ENCODE measurements at regions not wholly inside any gene's neighbourhood (a gene's known extent, or its start where the extent isn't known, plus 50 kb on each side); places are given as distances from the start of the nearest gene placed in this dataset.

GRCh38 chr10:21092683-21093524 lies 195.8 kb upstream of the NEBL start:
- H3K36me3 Mint-ChIP-seq (ENCODE audit: low read depth): no peaks in the 10 kb centered on the region

DNA sequence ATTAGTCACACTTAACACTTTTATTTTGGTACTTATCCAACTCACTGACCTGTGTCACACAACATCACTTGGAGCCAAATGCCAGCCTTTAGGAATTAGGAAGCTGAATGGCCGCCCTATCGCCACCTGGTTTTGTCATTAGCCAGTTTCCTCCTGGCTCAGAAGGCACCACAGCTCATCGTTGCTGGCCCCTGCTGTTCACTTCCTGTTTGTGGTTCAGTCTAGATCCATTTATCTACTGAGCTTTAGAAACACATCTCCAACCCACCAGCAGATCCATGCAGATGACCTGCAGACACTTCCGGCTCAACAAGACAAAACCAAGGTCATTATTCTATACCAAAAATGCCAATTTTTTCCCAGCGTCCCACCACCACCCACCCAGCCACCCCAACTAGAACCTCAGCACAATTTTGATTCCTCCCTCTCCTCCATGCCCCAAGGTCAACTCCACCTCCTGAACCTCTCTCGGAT lies 193.5 kb upstream of the NEBL start:
- Mint-ChIP-seq H3K4me3 (no peak overlapping the region), H3K4me1 (ENCODE audit: low read depth) (peaks cover 2% of the 10 kb centered on the region), H3K27ac (no peak overlapping the region), H3K9me3 (no peaks in the 10 kb centered on the region), H3K36me3 (ENCODE audit: low read depth) (no peaks in the 10 kb centered on the region), H3K27me3 (no peaks in the 10 kb centered on the region)
- intact Hi-C loops (cut with micrococcal nuclease): no loop called here
- ATAC-seq (no peak), DNase-seq (no peak)
- TF ChIP-seq, protein P1, sequence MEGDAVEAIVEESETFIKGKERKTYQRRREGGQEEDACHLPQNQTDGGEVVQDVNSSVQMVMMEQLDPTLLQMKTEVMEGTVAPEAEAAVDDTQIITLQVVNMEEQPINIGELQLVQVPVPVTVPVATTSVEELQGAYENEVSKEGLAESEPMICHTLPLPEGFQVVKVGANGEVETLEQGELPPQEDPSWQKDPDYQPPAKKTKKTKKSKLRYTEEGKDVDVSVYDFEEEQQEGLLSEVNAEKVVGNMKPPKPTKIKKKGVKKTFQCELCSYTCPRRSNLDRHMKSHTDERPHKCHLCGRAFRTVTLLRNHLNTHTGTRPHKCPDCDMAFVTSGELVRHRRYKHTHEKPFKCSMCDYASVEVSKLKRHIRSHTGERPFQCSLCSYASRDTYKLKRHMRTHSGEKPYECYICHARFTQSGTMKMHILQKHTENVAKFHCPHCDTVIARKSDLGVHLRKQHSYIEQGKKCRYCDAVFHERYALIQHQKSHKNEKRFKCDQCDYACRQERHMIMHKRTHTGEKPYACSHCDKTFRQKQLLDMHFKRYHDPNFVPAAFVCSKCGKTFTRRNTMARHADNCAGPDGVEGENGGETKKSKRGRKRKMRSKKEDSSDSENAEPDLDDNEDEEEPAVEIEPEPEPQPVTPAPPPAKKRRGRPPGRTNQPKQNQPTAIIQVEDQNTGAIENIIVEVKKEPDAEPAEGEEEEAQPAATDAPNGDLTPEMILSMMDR (IDR thresholded peaks at IDR 0.05): no peak
- ChIA-PET CTCF (interaction anchor here (1.0 to 1.4 kb wide), 2 partner anchors 8 to 11 kb away, joined by 3 read pairs; no protein-coding TSS in a partner anchor), POLR2A (no interaction called here)

More at GRCh38 chr10:21092683-21093524, 195.8 kb upstream of the NEBL start:
- H3K27ac Mint-ChIP-seq: no peak overlapping the region
- ChIA-PET POLR2A (no interaction called here), CTCF (no interaction called here)
- no peak overlapping the region for H3K4me3 Mint-ChIP-seq
- no peaks in the 10 kb centered on the region for H3K27me3 Mint-ChIP-seq
- peaks cover 2% of the 10 kb centered on the region for H3K4me1 Mint-ChIP-seq (ENCODE audit: low read depth)
- TF ChIP-seq, protein P1 (IDR thresholded peaks at IDR 0.05): no peak
- no peaks in the 10 kb centered on the region for H3K9me3 Mint-ChIP-seq
- intact Hi-C loops (cut with micrococcal nuclease): no loop called here
- DNase-seq (no peak), ATAC-seq (no peak)

GRCh38 chr10:21087476-21087875 lies 190.4 kb upstream of the NEBL start:
- intact Hi-C loops (cut with micrococcal nuclease): no loop called here
- Mint-ChIP-seq H3K27me3 (no peaks in the 10 kb centered on the region), H3K36me3 (ENCODE audit: low read depth) (no peaks in the 10 kb centered on the region), H3K4me1 (ENCODE audit: low read depth) (peaks cover 2% of the 10 kb centered on the region), H3K4me3 (no peak overlapping the region), H3K27ac (no peak overlapping the region), H3K9me3 (no peaks in the 10 kb centered on the region)
- DNase-seq: no peak
- POLR2A ChIA-PET: no interaction called here
- CTCF ChIA-PET: interaction anchor here (1.5 kb wide), 1 partner anchor 9 kb away, joined by 3 read pairs; no protein-coding TSS in a partner anchor
- no peak for ATAC-seq
- TF ChIP-seq, protein P1 (IDR thresholded peaks at IDR 0.05): no peak

DNA sequence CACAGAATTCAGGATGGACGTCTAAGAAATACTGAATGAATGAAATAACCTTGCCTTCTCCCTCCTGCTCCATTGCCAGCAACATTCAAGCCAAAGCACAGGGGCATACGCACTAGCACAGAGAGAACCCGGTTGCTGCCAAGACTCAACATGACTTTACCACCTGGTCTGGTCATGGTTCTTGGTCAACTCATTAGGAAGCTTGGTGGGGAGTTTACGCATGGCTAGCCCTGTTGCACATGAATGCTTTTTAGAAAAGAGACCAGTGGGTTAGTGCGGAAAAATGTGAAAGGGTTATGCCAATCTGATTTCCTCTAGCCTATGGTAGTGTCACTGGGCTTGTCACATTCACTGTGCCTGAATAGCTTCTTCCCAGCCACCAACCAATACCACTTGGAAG lies 187.6 kb upstream of the NEBL start:
- ChIA-PET POLR2A (no interaction called here), CTCF (no interaction called here)
- Mint-ChIP-seq H3K4me3 (no peak overlapping the region), H3K27ac (no peak overlapping the region), H3K4me1 (ENCODE audit: low read depth) (no peaks in the 10 kb centered on the region), H3K9me3 (no peaks in the 10 kb centered on the region), H3K36me3 (ENCODE audit: low read depth) (no peaks in the 10 kb centered on the region), H3K27me3 (peaks cover 2% of the 10 kb centered on the region)
- DNase-seq (no peak), ATAC-seq (no peak)
- TF ChIP-seq, protein P1 (IDR thresholded peaks at IDR 0.05): no peak
- intact Hi-C loops (cut with micrococcal nuclease): no loop called here

- Mint-ChIP-seq H3K9me3 (no peaks in the 10 kb centered on the region), H3K27me3 (peaks cover 3% of the 10 kb centered on the region), H3K4me3 (no peak overlapping the region), H3K27ac (no peak overlapping the region), H3K36me3 (ENCODE audit: low read depth) (no peaks in the 10 kb centered on the region), H3K4me1 (ENCODE audit: low read depth) (no peaks in the 10 kb centered on the region)
- ChIA-PET POLR2A (no interaction called here), CTCF (interaction anchor here (0.8 kb wide), 1 partner anchor 19 kb away, joined by 3 read pairs; no protein-coding TSS in a partner anchor)
- intact Hi-C loops (cut with micrococcal nuclease): no loop called here
- TF ChIP-seq, protein P1 (IDR thresholded peaks at IDR 0.05): no peak
- DNase-seq (no peak), ATAC-seq (no peak)
These were observed 186.8 kb upstream of the NEBL start for GRCh38 chr10:21083861-21084260.
